ENCODE measurements at regions not wholly inside any gene's neighbourhood (a gene's known extent, or its start where the extent isn't known, plus 50 kb on each side); places are given as distances from the start of the nearest gene placed in this dataset.
"Not testable (repeated sequence)": the region's sequence is repeated elsewhere in the genome, so short reads cannot be mapped to it uniquely, and the experiment has no call there.

DNA sequence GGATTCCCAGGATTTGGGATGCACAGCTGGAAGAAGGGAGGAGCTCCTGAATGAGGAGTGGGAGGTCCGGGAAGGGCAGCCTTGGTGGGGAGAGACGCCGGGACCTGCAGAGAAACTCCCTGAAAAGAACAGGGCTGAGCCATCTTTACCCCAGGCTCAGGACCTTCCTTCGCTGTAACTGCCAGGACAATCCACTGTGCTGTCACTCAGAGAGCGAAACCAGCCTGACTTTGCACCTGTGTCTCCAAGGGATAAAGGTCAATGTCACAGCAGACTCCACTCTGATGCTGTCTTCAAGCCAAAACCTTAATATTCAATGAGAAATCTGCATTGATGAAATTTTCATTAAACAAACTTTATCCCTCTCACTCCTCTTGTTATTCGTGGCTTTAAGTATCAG, 235.4 kb upstream of the SULF2 start:
- H3K9ac ChIP-seq (ENCODE audit: insufficient read depth, low read depth, low read length); H4K20me1 ChIP-seq (ENCODE audit: insufficient read depth, low read length); ATAC-seq; intact Hi-C loops (cut with micrococcal nuclease; ENCODE audit: unreplicated experiment); CTCF ChIA-PET (ENCODE audit: low intra/inter-chr PET ratio, low total read pairs); H3K4me3 ChIP-seq (replicated peaks in 1 of 3; ENCODE audit: insufficient read depth in 1 of 3, low read depth in 2 of 3, low read length in 3 of 3); H3K36me3 ChIP-seq (replicated peaks in 1 of 2; ENCODE audit: control insufficient read depth in 1 of 2, insufficient read depth in 2 of 2, low read length in 2 of 2); H3K79me2 ChIP-seq (ENCODE audit: insufficient read depth, low read length); DNase-seq (ENCODE audit: low spot score); H3K9me3 ChIP-seq (ENCODE audit: low read length); H3K27ac ChIP-seq (ENCODE audit: extremely low read length, insufficient read depth, low read length); H3K4me1 ChIP-seq (ENCODE audit: insufficient read depth, low read length); POLR2A ChIA-PET; in situ Hi-C loops (cut with HindIII; ENCODE audit: extremely low pct_ligation_motif_present, low pct_unique_long_range_greater_than_20kb); BruUV-seq (replicated peaks); H2AFZ ChIP-seq (ENCODE audit: low read length); H3K4me2 ChIP-seq (ENCODE audit: low read depth, low read length): not testable (repeated sequence)
- 20% methylated on average over 6 of the region's 6 CpGs for WGBS (ENCODE audit: low lambda C conversion rate)
- H3K27me3 ChIP-seq (ENCODE audit: control insufficient read depth in 1 of 2, insufficient read depth in 2 of 2, low read length in 2 of 2) = peaks cover 0 to 19% of the 10 kb centered on the region in 2 experiments; a peak in 2 of 5 replicates
- TF ChIP-seq, protein P1, sequence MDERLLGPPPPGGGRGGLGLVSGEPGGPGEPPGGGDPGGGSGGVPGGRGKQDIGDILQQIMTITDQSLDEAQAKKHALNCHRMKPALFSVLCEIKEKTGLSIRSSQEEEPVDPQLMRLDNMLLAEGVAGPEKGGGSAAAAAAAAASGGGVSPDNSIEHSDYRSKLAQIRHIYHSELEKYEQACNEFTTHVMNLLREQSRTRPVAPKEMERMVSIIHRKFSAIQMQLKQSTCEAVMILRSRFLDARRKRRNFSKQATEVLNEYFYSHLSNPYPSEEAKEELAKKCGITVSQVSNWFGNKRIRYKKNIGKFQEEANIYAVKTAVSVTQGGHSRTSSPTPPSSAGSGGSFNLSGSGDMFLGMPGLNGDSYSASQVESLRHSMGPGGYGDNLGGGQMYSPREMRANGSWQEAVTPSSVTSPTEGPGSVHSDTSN (CRISPR knock-in tag; IDR thresholded peaks at IDR 0.05) = 0 out of 2 replicates have a peak, but pooled peaks have one; percentile 40
- TF ChIP-seq ZNF263 (CRISPR knock-in tag; IDR thresholded peaks at IDR 0.05) (peak; percentile 45; the same call in 1 of the 2 replicates), HNF4A (CRISPR knock-in tag; IDR thresholded peaks at IDR 0.05) (0 out of 2 replicates have a peak, but pooled peaks have one; percentile 7), TRIM24 (CRISPR knock-in tag; IDR thresholded peaks at IDR 0.05) (0 out of 2 replicates have a peak, but pooled peaks have one; percentile 17)
- peak; percentile 75 for FAIRE-seq

DNA sequence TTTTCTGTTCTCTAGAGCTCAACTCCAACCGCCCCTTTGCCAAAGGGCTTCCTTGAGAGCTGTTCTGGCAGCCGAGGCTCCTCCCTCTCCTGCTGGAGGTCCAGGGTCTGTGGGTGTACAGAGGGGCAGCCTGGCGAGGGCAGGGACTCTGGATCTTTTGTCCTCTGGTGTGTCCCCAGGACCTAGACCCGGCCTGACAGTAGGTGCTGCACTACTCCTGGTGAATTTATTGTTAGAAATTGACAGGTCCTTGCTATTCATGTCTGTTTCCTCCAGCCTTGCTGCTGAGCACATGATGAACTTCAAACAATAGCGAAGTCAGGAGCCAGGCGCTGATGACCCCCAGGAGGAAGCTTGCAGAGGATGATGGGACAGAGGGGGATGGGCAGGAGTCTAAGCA, 234.7 kb upstream of the SULF2 start:
- DNase-seq (ENCODE audit: low spot score) = no peak

More for the DNA sequence above, 234.7 kb upstream of the SULF2 start:
- H3K4me1 ChIP-seq (ENCODE audit: insufficient read depth, low read length) = 0 out of 2 replicates have a peak, but pooled peaks cover 6% of the 10 kb centered on the region
- in situ Hi-C loops (cut with HindIII; ENCODE audit: extremely low pct_ligation_motif_present, low pct_unique_long_range_greater_than_20kb) (no loop called here), intact Hi-C loops (cut with micrococcal nuclease; ENCODE audit: unreplicated experiment) (no loop called here)
- H3K27me3 ChIP-seq (ENCODE audit: control insufficient read depth in 1 of 2, insufficient read depth in 2 of 2, low read length in 2 of 2) = peaks cover 0 to 18% of the 10 kb centered on the region in 2 experiments; a peak in 2 of 5 replicates
- no peaks in the 10 kb centered on the region for H3K36me3 ChIP-seq (replicated peaks in 1 of 2; ENCODE audit: control insufficient read depth in 1 of 2, insufficient read depth in 2 of 2, low read length in 2 of 2)
- FAIRE-seq = no peak
- no peaks in the 10 kb centered on the region for H4K20me1 ChIP-seq (ENCODE audit: insufficient read depth, low read length)
- H2AFZ ChIP-seq (ENCODE audit: low read length) = no peak overlapping the region
- no peaks in the 10 kb centered on the region for H3K9me3 ChIP-seq (ENCODE audit: low read length)
- ChIA-PET CTCF (ENCODE audit: low intra/inter-chr PET ratio, low total read pairs) (no interaction called here), POLR2A (no interaction called here)
- TF ChIP-seq, protein P2, sequence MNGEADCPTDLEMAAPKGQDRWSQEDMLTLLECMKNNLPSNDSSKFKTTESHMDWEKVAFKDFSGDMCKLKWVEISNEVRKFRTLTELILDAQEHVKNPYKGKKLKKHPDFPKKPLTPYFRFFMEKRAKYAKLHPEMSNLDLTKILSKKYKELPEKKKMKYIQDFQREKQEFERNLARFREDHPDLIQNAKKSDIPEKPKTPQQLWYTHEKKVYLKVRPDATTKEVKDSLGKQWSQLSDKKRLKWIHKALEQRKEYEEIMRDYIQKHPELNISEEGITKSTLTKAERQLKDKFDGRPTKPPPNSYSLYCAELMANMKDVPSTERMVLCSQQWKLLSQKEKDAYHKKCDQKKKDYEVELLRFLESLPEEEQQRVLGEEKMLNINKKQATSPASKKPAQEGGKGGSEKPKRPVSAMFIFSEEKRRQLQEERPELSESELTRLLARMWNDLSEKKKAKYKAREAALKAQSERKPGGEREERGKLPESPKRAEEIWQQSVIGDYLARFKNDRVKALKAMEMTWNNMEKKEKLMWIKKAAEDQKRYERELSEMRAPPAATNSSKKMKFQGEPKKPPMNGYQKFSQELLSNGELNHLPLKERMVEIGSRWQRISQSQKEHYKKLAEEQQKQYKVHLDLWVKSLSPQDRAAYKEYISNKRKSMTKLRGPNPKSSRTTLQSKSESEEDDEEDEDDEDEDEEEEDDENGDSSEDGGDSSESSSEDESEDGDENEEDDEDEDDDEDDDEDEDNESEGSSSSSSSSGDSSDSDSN (CRISPR knock-in tag; IDR thresholded peaks at IDR 0.05) = no peak
- TF ChIP-seq NPAS2 (CRISPR knock-in tag; IDR thresholded peaks at IDR 0.05; ENCODE audit: borderline replicate concordance) (no peak), ZNF746 (CRISPR knock-in tag; IDR thresholded peaks at IDR 0.05) (0 out of 2 replicates have a peak, but pooled peaks have one; percentile 27), ZNF143 (CRISPR knock-in tag; IDR thresholded peaks at IDR 0.05) (0 out of 2 replicates have a peak, but pooled peaks have one; percentile 20)
- TF ChIP-seq, protein P3, sequence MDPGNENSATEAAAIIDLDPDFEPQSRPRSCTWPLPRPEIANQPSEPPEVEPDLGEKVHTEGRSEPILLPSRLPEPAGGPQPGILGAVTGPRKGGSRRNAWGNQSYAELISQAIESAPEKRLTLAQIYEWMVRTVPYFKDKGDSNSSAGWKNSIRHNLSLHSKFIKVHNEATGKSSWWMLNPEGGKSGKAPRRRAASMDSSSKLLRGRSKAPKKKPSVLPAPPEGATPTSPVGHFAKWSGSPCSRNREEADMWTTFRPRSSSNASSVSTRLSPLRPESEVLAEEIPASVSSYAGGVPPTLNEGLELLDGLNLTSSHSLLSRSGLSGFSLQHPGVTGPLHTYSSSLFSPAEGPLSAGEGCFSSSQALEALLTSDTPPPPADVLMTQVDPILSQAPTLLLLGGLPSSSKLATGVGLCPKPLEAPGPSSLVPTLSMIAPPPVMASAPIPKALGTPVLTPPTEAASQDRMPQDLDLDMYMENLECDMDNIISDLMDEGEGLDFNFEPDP (CRISPR knock-in tag; conservative IDR thresholded peaks at IDR 0.05) = 0 out of 2 replicates have a peak, but pooled peaks have one; percentile 67
- H3K27ac ChIP-seq (ENCODE audit: extremely low read length, insufficient read depth, low read length) = no peak overlapping the region
- no peaks in the 10 kb centered on the region for H3K79me2 ChIP-seq (ENCODE audit: insufficient read depth, low read length)
- no TSS peak for BruUV-seq (replicated peaks)
- WGBS (ENCODE audit: low lambda C conversion rate) = 25% methylated on average over 6 of the region's 6 CpGs
- no peak overlapping the region for H3K9ac ChIP-seq (ENCODE audit: insufficient read depth, low read depth, low read length)
- no peak for ATAC-seq
- no peak overlapping the region for H3K4me2 ChIP-seq (ENCODE audit: low read depth, low read length)
- no peak overlapping the region for H3K4me3 ChIP-seq (replicated peaks in 1 of 3; ENCODE audit: insufficient read depth in 1 of 3, low read depth in 2 of 3, low read length in 3 of 3)
